ENCODE measurements at regions not wholly inside any gene's neighbourhood (a gene's known extent, or its start where the extent isn't known, plus 50 kb on each side); places are given as distances from the start of the nearest gene placed in this dataset.

- Histone ChIP-seq H3K4me1 (ENCODE audit: control insufficient read depth in 1 of 2, insufficient read depth in 2 of 2, low read length in 2 of 2) (no peaks in the 10 kb centered on the region), H3K9me3 (ENCODE audit: control insufficient read depth in 1 of 2, insufficient read depth in 1 of 2, low read depth in 1 of 2, low read length in 2 of 2) (no peaks in the 10 kb centered on the region), H3K9me2 (ENCODE audit: insufficient read depth) (no peaks in the 10 kb centered on the region), H3K79me2 (ENCODE audit: insufficient read depth, low read length) (no peaks in the 10 kb centered on the region), H3K9ac (ENCODE audit: low read length) (no peak overlapping the region), H2AFZ (ENCODE audit: low read depth, low read length, poor library complexity, severe bottlenecking) (no peak overlapping the region), H3K4me2 (ENCODE audit: low read length) (no peak overlapping the region), H3K36me3 (ENCODE audit: control insufficient read depth in 1 of 2, insufficient read depth in 2 of 2, low read length in 2 of 2) (no peaks in the 10 kb centered on the region), H3K27me3 (ENCODE audit: insufficient read depth, low read length) (no peaks in the 10 kb centered on the region), H4K20me1 (ENCODE audit: insufficient read depth) (no peaks in the 10 kb centered on the region), H3K4me3 (replicated peaks in 1 of 2; ENCODE audit: low read depth in 1 of 2, low read length in 2 of 2) (no peak overlapping the region), H3K27ac (ENCODE audit: low read depth, low read length) (no peak overlapping the region)
- POLR2A ChIA-PET, result interaction anchor here (0.6 kb wide), 1 partner anchor 65 kb away, joined by 3 read pairs; no protein-coding TSS in a partner anchor
- DNase-seq (ENCODE audit: low read depth, low spot score) (no peak), ATAC-seq (no peak)
- intact Hi-C loops (cut with micrococcal nuclease), result no loop called here
- TF ChIP-seq POLR2A (IDR thresholded peaks at IDR 0.05; ENCODE audit: borderline replicate concordance, extremely low read depth, insufficient read depth, insufficient read length) (no peak), EZH2 (IDR thresholded peaks at IDR 0.05) (no peak), SP1 (IDR thresholded peaks at IDR 0.05; ENCODE audit: low read depth) (no peak), POLR2AphosphoS5 (IDR thresholded peaks at IDR 0.05; ENCODE audit: low read depth, low read length) (no peak), ZFX (IDR thresholded peaks at IDR 0.05) (no peak), ELF1 (IDR thresholded peaks at IDR 0.05; ENCODE audit: borderline replicate concordance, low read depth) (no peak), SRF (IDR thresholded peaks at IDR 0.05; ENCODE audit: low read depth) (no peak), YY1 (IDR thresholded peaks at IDR 0.05; ENCODE audit: extremely low read depth, insufficient replicate concordance, low read depth, low read length) (no peak), MAX (IDR thresholded peaks at IDR 0.05) (no peak), CEBPB (IDR thresholded peaks at IDR 0.05; ENCODE audit: low read depth) (no peak), SIN3A (IDR thresholded peaks at IDR 0.05; ENCODE audit: low read depth) (no peak)
- CTCF ChIA-PET, result no interaction called here
- BruUV-seq (replicated peaks), result no TSS peak
- RAD21 ChIA-PET (ENCODE audit: low non-redundant PET in 1 of 2, low total read pairs in 2 of 2, uncharacterized antibody in 2 of 2, unreplicated experiment in 2 of 2), result no interaction called here
These were observed 74.5 kb upstream of the SP4 start for GRCh38 chr7:21353388-21353780.

- Histone ChIP-seq H3K79me2 (ENCODE audit: insufficient read depth, low read length) (no peaks in the 10 kb centered on the region), H3K4me3 (replicated peaks in 1 of 2; ENCODE audit: low read depth in 1 of 2, low read length in 2 of 2) (no peak overlapping the region), H3K9me2 (ENCODE audit: insufficient read depth) (no peaks in the 10 kb centered on the region), H3K9me3 (ENCODE audit: control insufficient read depth in 1 of 2, insufficient read depth in 1 of 2, low read depth in 1 of 2, low read length in 2 of 2) (no peaks in the 10 kb centered on the region), H4K20me1 (ENCODE audit: insufficient read depth) (no peaks in the 10 kb centered on the region), H2AFZ (ENCODE audit: low read depth, low read length, poor library complexity, severe bottlenecking) (no peak overlapping the region), H3K4me1 (ENCODE audit: control insufficient read depth in 1 of 2, insufficient read depth in 2 of 2, low read length in 2 of 2) (no peaks in the 10 kb centered on the region), H3K27ac (ENCODE audit: low read depth, low read length) (no peak overlapping the region), H3K27me3 (ENCODE audit: insufficient read depth, low read length) (no peaks in the 10 kb centered on the region), H3K36me3 (ENCODE audit: control insufficient read depth in 1 of 2, insufficient read depth in 2 of 2, low read length in 2 of 2) (no peaks in the 10 kb centered on the region), H3K9ac (ENCODE audit: low read length) (no peak overlapping the region), H3K4me2 (ENCODE audit: low read length) (no peak overlapping the region)
- no peak for ATAC-seq
- intact Hi-C loops (cut with micrococcal nuclease), result no loop called here
- TF ChIP-seq RAD21 (IDR thresholded peaks at IDR 0.05; ENCODE audit: low read depth) (no peak), EZH2phosphoT487 (IDR thresholded peaks at IDR 0.05; ENCODE audit: borderline replicate concordance) (no peak), POLR2AphosphoS5 (IDR thresholded peaks at IDR 0.05; ENCODE audit: low read depth, low read length) (no peak), EGR1 (IDR thresholded peaks at IDR 0.05; ENCODE audit: low read depth) (no peak), EZH2 (IDR thresholded peaks at IDR 0.05) (no peak), ELF1 (IDR thresholded peaks at IDR 0.05; ENCODE audit: borderline replicate concordance, low read depth) (no peak), ZNF274 (IDR thresholded peaks at IDR 0.05; ENCODE audit: low read depth, low read length) (no peak), JUND (IDR thresholded peaks at IDR 0.05) (no peak), SP1 (IDR thresholded peaks at IDR 0.05; ENCODE audit: low read depth) (no peak), ATF3 (IDR thresholded peaks at IDR 0.05) (no peak), MAX (IDR thresholded peaks at IDR 0.05) (no peak)
- ChIA-PET POLR2A (no interaction called here), CTCF (no interaction called here), RAD21 (ENCODE audit: low non-redundant PET in 1 of 2, low total read pairs in 2 of 2, uncharacterized antibody in 2 of 2, unreplicated experiment in 2 of 2) (no interaction called here)
- DNase-seq (ENCODE audit: low read depth, low spot score), result no peak
- BruUV-seq (replicated peaks), result no TSS peak
These were observed 73.6 kb upstream of the SP4 start for GRCh38 chr7:21354284-21354683.

Data from HCT116 (cell line).